WTC11 (cell line): ENCODE measurements at regions not wholly inside any gene's neighbourhood (a gene's known extent, or its start where the extent isn't known, plus 50 kb on each side); places are given as distances from the start of the nearest gene placed in this dataset.

ENCODE experiments used
- CREB1 ChIP-seq: sonication (generic); formaldehyde crosslinking; IDR thresholded peaks from 2 replicates; pipeline ENCODE4 v1.8.0; 2023; ENCODE audit warnings: mild to moderate bottlenecking, missing genetic modification reagents
- CTCF ChIP-seq: fragments of 200-600 bp; IDR thresholded peaks from 2 replicates; pipeline ENCODE4 v1.8.0; 2022; ENCODE audit warnings: antibody characterized with exemption
- ELF4 ChIP-seq: sonication (generic); formaldehyde crosslinking; IDR thresholded peaks from 2 replicates; pipeline ENCODE4 v1.8.1; 2022; ENCODE audit warnings: low read depth, mild to moderate bottlenecking, moderate library complexity, missing genetic modification reagents

- no peak for TF ChIP-seq CTCF
- TF ChIP-seq ELF4 (CRISPR knock-in tag): no peak
- TF ChIP-seq CREB1 (CRISPR knock-in tag): no peak
Measured at GRCh38 chr2:12164689-12165088, 418.3 kb downstream of the LPIN1 start.
